ENCODE measurements at regions not wholly inside any gene's neighbourhood (a gene's known extent, or its start where the extent isn't known, plus 50 kb on each side); places are given as distances from the start of the nearest gene placed in this dataset.

- Histone ChIP-seq H3K36me3 (no peaks in the 10 kb centered on the region), H3K4me3 (no peak overlapping the region), H3K4me1 (no peaks in the 10 kb centered on the region), H3K9me3 (no peaks in the 10 kb centered on the region), H3K27me3 (no peaks in the 10 kb centered on the region), H3K27ac (no peak overlapping the region)
- TF ChIP-seq CTCF (IDR thresholded peaks at IDR 0.05) (no peak), POLR2A (IDR thresholded peaks at IDR 0.05) (no peak), EP300 (IDR thresholded peaks at IDR 0.05) (no peak)
- 73 to 78% methylated on average over 18 of the region's 18 CpGs for WGBS, 2 donors
- DNase-seq (ENCODE audit: low spot score in 2 of 2), result no peak
Observed at GRCh38 chr13:29999492-30000369, 149.3 kb upstream of the UBL3 start.

GRCh38 chr13:29996316-29996715 is 145.9 kb upstream of the UBL3 start:
- Histone ChIP-seq H3K9me3 (no peaks in the 10 kb centered on the region), H3K4me3 (no peak overlapping the region), H3K27me3 (no peaks in the 10 kb centered on the region), H3K36me3 (no peaks in the 10 kb centered on the region), H3K27ac (no peak overlapping the region), H3K4me1 (no peaks in the 10 kb centered on the region)
- DNase-seq (ENCODE audit: low spot score in 2 of 2), result no peak
- TF ChIP-seq POLR2A (IDR thresholded peaks at IDR 0.05) (no peak), EP300 (IDR thresholded peaks at IDR 0.05) (no peak), CTCF (IDR thresholded peaks at IDR 0.05) (no peak)
- WGBS, 2 donors, result 81 to 83% methylated on average over 8 of the region's 8 CpGs

- Histone ChIP-seq H3K27ac (peak overlapping the region in 2 of 4 donors; percentile 25 to 38), H3K36me3 (no peaks in the 10 kb centered on the region), H3K27me3 (no peaks in the 10 kb centered on the region), H3K4me1 (no peaks in the 10 kb centered on the region), H3K4me3 (no peak overlapping the region), H3K9me3 (no peaks in the 10 kb centered on the region)
- TF ChIP-seq POLR2A (IDR thresholded peaks at IDR 0.05) (no peak), EP300 (IDR thresholded peaks at IDR 0.05) (no peak), CTCF (IDR thresholded peaks at IDR 0.05) (no peak)
- DNase-seq (ENCODE audit: low spot score in 2 of 2), result peak in 1 of 2 donors; percentile 24
- WGBS, 2 donors, result 50 to 56% methylated on average over 10 of the region's 10 CpGs
Observed at GRCh38 chr13:29994911-29995595, 144.6 kb upstream of the UBL3 start.

DNA sequence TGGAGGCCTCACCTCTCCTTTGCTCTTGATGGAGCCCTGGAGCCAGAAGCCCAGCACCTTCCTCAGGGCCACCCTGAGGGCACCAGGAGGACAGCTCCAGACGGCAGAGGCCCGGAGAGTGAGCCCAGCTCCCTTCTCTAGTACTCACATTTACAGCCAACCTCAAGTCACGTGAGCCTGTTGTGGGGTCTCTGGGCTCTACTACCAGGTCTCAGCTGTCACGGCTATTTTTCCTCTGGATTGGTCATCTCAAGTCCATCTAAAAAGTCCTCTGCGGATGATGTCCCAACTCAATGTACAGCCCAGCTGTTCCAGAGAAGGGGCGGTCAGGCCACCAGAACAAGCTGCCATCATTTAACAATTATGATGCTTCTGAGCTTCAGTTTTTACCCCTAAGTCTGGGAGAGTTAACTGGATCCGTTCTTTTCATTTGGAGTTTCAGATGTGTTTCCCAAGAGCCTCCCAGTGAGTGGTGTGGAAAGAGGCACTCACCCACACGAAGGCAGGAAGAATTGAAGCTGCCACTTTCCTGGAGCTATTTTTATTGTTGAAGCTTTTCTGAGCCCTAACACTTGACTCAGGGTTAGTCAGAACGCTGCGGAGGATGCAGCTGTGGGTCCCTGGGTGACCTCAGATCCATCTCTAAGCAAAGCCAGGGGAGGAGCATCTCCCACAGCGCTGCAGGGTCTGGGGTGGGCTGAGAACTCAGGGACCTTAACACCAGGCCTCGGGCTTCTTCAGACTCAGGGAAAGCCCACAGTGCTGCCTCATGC is 143.5 kb upstream of the UBL3 start:
- TF ChIP-seq EP300 (IDR thresholded peaks at IDR 0.05) (no peak), CTCF (IDR thresholded peaks at IDR 0.05) (no peak), POLR2A (IDR thresholded peaks at IDR 0.05) (no peak)

More for the DNA sequence above, 143.5 kb upstream of the UBL3 start:
- Histone ChIP-seq H3K27me3 (no peaks in the 10 kb centered on the region), H3K4me1 (no peaks in the 10 kb centered on the region), H3K27ac (no peak overlapping the region), H3K36me3 (no peaks in the 10 kb centered on the region), H3K9me3 (no peaks in the 10 kb centered on the region), H3K4me3 (no peak overlapping the region)
- WGBS, 2 donors, result 67 to 74% methylated on average over 12 of the region's 12 CpGs
- DNase-seq (ENCODE audit: low spot score in 2 of 2), result no peak

All from tibial nerve (tissue), 4 donors.